HepG2 (cell line): ENCODE measurements at regions not wholly inside any gene's neighbourhood (a gene's known extent, or its start where the extent isn't known, plus 50 kb on each side); places are given as distances from the start of the nearest gene placed in this dataset.
A peak's percentile ranks its signal among the peaks of the same experiment; 100 is the strongest.

Experiments
- BHLHE40 ChIP-seq: IDR thresholded peaks from 2 replicates; pipeline ENCODE4 v1.6.1; 2011; ENCODE audit warnings: low read length, improper control_type of control experiment
- CHCHD3 ChIP-seq: sonication (generic); formaldehyde crosslinking; IDR thresholded peaks from 2 replicates; pipeline ENCODE4 v1.8.0; 2022; ENCODE audit warnings: mild to moderate bottlenecking, missing genetic modification reagents, moderate library complexity
- ETV6 ChIP-seq: sonication (generic); formaldehyde crosslinking; conservative IDR thresholded peaks from 2 replicates; pipeline ENCODE4 v1.4.0; 2020; ENCODE audit warnings: missing genetic modification reagents
- FOXM1 ChIP-seq: sonication (generic); formaldehyde crosslinking; IDR thresholded peaks from 2 replicates; pipeline ENCODE4 v1.5.0; 2020; ENCODE audit warnings: missing genetic modification reagents
- GTF3A ChIP-seq: sonication (generic); formaldehyde crosslinking; conservative IDR thresholded peaks from 2 replicates; pipeline ENCODE4 v1.4.0; 2020; ENCODE audit warnings: mild to moderate bottlenecking, missing genetic modification reagents
- HINFP ChIP-seq: sonication (generic); formaldehyde crosslinking; IDR thresholded peaks from 2 replicates; pipeline ENCODE4 v1.4.0; 2020; ENCODE audit warnings: low read depth, mild to moderate bottlenecking, missing genetic modification reagents
- NRL ChIP-seq: sonication (generic); formaldehyde crosslinking; IDR thresholded peaks from 2 replicates; pipeline ENCODE4 v1.5.0; 2020; ENCODE audit warnings: missing genetic modification reagents, mild to moderate bottlenecking, moderate library complexity, borderline replicate concordance
- POLR2AphosphoS5 ChIP-seq: IDR thresholded peaks from 2 replicates; pipeline ENCODE4 v1.6.1; 2012; ENCODE audit warnings: low read depth, low read length
- SALL2 ChIP-seq: sonication (generic); formaldehyde crosslinking; IDR thresholded peaks from 2 replicates; pipeline ENCODE4 v1.8.1; 2023; ENCODE audit warnings: mild to moderate bottlenecking, missing genetic modification reagents, inconsistent platforms
- THAP7 ChIP-seq: sonication (generic); formaldehyde crosslinking; IDR thresholded peaks from 2 replicates; pipeline ENCODE4 v1.8.1; 2023; ENCODE audit warnings: mild to moderate bottlenecking, missing genetic modification reagents
- TMF1 ChIP-seq: sonication (generic); formaldehyde crosslinking; IDR thresholded peaks from 2 replicates; pipeline ENCODE4 v1.8.1; 2022; ENCODE audit warnings: low read depth, missing genetic modification reagents
- WIZ ChIP-seq: sonication (generic); formaldehyde crosslinking; IDR thresholded peaks from 2 replicates; pipeline ENCODE4 v1.5.1; 2020; ENCODE audit warnings: mild to moderate bottlenecking, missing genetic modification reagents
- ZFY ChIP-seq: sonication (generic); formaldehyde crosslinking; IDR thresholded peaks from 2 replicates; pipeline ENCODE4 v1.4.0; 2020; ENCODE audit warnings: missing genetic modification reagents
- ZNF263 ChIP-seq: sonication (generic); formaldehyde crosslinking; IDR thresholded peaks from 2 replicates; pipeline ENCODE4 v1.4.0; 2020; ENCODE audit warnings: missing genetic modification reagents
- ZNF431 ChIP-seq: sonication (generic); formaldehyde crosslinking; IDR thresholded peaks from 2 replicates; pipeline ENCODE4 v1.9.0; 2022; ENCODE audit warnings: missing genetic modification reagents, low read depth, mild to moderate bottlenecking, borderline replicate concordance
- ZNF564 ChIP-seq: sonication (generic); formaldehyde crosslinking; IDR thresholded peaks from 2 replicates; pipeline ENCODE4 v1.8.1; 2023; ENCODE audit warnings: mild to moderate bottlenecking, missing genetic modification reagents
- ZNF816 ChIP-seq: sonication (generic); formaldehyde crosslinking; IDR thresholded peaks from 2 replicates; pipeline ENCODE4 v1.8.0; 2022; ENCODE audit warnings: missing genetic modification reagents, mild to moderate bottlenecking, borderline replicate concordance
- ZSCAN29 ChIP-seq: sonication (generic); formaldehyde crosslinking; conservative IDR thresholded peaks from 2 replicates; pipeline ENCODE4 v1.4.0; 2020; ENCODE audit warnings: mild to moderate bottlenecking, missing genetic modification reagents
- ZSCAN9 ChIP-seq: IDR thresholded peaks from 2 replicates; pipeline ENCODE4 v1.6.1; 2016; ENCODE audit warnings: borderline replicate concordance
- TF ChIP-seq, protein P1 (sequence below): IDR thresholded peaks from 2 replicates; pipeline ENCODE4 v1.4.0; 2020; ENCODE audit warnings: mild to moderate bottlenecking, missing genetic modification reagents
- TF ChIP-seq, protein P2 (sequence below): IDR thresholded peaks from 2 replicates; pipeline ENCODE4 v1.6.1; 2016; ENCODE audit warnings: mild to moderate bottlenecking, missing biosample characterization, missing genetic modification reagents

DNA sequence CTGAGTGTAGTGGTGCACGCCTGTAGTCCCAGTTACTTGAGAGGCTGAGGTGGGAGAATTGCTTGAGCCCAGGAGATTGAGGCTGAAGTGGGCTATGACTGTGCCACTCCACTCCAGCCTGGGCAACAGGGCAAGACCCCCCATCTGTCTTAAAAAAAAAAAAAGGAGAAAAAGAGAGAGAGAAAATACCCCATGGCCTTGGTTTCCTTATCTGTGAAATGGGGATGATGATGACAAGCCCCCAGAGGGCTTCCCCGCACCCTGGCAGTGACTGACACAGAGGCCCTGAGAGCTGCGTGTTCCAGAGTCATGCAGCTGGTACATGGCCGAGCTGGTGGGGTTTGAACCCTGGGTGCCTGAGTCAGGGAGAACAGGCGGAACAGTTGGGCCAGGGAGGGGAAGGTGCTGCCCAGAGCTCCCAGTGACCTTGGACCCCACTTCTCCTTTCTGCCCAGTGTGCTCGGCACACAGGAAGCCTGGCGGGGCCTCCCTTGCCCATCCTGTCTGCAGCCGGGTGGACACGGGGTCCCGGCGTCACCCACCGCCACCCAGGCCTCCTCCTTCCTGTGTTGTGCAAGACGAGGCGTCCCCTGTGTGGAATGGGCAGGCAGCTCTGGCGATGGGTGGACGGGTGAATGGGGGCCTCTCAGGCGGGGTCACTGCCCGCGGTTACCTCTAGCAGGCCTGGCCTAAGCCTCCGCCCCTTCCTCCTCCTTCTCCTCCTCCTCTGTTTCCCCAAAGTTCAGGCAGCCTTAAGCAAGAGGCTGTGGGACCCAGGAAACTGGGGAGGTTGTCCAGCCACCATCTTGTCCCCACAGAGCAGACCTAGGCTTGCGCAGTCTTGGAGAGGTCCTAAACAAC is 84.2 kb downstream of the CEBPB start (continued):
- TF ChIP-seq CHCHD3 (CRISPR knock-in tag), result peak; percentile 59; the same call in 1 of the 2 replicates
- TF ChIP-seq THAP7, result peak; percentile 88
- TF ChIP-seq POLR2AphosphoS5, result no peak
- TF ChIP-seq SALL2 (CRISPR knock-in tag), result peak; percentile 90
- peak; percentile 88 for TF ChIP-seq NRL (CRISPR knock-in tag)
- TF ChIP-seq WIZ, result peak; percentile 84
- peak; percentile 71; the same call in 1 of the 2 replicates for TF ChIP-seq HINFP (CRISPR knock-in tag)
- 0 out of 2 replicates have a peak, but pooled peaks have one; percentile 25 for TF ChIP-seq ETV6
- TF ChIP-seq, protein P1, sequence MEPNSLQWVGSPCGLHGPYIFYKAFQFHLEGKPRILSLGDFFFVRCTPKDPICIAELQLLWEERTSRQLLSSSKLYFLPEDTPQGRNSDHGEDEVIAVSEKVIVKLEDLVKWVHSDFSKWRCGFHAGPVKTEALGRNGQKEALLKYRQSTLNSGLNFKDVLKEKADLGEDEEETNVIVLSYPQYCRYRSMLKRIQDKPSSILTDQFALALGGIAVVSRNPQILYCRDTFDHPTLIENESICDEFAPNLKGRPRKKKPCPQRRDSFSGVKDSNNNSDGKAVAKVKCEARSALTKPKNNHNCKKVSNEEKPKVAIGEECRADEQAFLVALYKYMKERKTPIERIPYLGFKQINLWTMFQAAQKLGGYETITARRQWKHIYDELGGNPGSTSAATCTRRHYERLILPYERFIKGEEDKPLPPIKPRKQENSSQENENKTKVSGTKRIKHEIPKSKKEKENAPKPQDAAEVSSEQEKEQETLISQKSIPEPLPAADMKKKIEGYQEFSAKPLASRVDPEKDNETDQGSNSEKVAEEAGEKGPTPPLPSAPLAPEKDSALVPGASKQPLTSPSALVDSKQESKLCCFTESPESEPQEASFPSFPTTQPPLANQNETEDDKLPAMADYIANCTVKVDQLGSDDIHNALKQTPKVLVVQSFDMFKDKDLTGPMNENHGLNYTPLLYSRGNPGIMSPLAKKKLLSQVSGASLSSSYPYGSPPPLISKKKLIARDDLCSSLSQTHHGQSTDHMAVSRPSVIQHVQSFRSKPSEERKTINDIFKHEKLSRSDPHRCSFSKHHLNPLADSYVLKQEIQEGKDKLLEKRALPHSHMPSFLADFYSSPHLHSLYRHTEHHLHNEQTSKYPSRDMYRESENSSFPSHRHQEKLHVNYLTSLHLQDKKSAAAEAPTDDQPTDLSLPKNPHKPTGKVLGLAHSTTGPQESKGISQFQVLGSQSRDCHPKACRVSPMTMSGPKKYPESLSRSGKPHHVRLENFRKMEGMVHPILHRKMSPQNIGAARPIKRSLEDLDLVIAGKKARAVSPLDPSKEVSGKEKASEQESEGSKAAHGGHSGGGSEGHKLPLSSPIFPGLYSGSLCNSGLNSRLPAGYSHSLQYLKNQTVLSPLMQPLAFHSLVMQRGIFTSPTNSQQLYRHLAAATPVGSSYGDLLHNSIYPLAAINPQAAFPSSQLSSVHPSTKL, result peak; percentile 96
- no peak; the same call in 1 of the 2 replicates for TF ChIP-seq ZNF564 (CRISPR knock-in tag)
- TF ChIP-seq, protein P2, sequence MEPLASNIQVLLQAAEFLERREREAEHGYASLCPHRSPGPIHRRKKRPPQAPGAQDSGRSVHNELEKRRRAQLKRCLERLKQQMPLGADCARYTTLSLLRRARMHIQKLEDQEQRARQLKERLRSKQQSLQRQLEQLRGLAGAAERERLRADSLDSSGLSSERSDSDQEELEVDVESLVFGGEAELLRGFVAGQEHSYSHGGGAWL (CRISPR knock-in tag), result peak; percentile 88
- peak; percentile 83; the same call in 1 of the 2 replicates for TF ChIP-seq ZNF431 (CRISPR knock-in tag)
- no peak; the same call in 1 of the 2 replicates for TF ChIP-seq ZNF263 (CRISPR knock-in tag)
- no peak for TF ChIP-seq TMF1 (CRISPR knock-in tag)
- TF ChIP-seq GTF3A (CRISPR knock-in tag), result 0 out of 2 replicates have a peak, but pooled peaks have one; percentile 34
- peak; percentile 82 for TF ChIP-seq ZFY (CRISPR knock-in tag)
- TF ChIP-seq ZNF816, result peak; percentile 69; the same call in 1 of the 2 replicates
- no peak for TF ChIP-seq FOXM1 (CRISPR knock-in tag)
- TF ChIP-seq ZSCAN9 (CRISPR knock-in tag), result peak; percentile 92; the same call in 1 of the 2 replicates
- no peak for TF ChIP-seq BHLHE40
- TF ChIP-seq ZSCAN29 (CRISPR knock-in tag), result peak; percentile 75
